MM.1S (cell line): ENCODE measurements at regions not wholly inside any gene's neighbourhood (a gene's known extent, or its start where the extent isn't known, plus 50 kb on each side); places are given as distances from the start of the nearest gene placed in this dataset.
"Not testable (repeated sequence)": the region's sequence is repeated elsewhere in the genome, so short reads cannot be mapped to it uniquely, and the experiment has no call there.

Experiments used
- DNase-seq: peaks from one replicate; pipeline ENCODE4 v3.0.0-alpha.2; 2015
- H2AFZ ChIP-seq: fragments of 300-600 bp; sonication (generic); 2 replicates; pipeline ENCODE4 v1.6.0; 2016; ENCODE audit warnings: antibody characterized with exemption, low read length
- H3F3A ChIP-seq: fragments of 300-600 bp; sonication (generic); 2 replicates; pipeline ENCODE4 v1.6.1; 2016; ENCODE audit warnings: mild to moderate bottlenecking, antibody characterized with exemption, low read length, moderate library complexity, mixed read lengths; ENCODE audit not compliant: insufficient read depth
- H3K27ac ChIP-seq: fragments of 300-600 bp; sonication (generic); 2 replicates; pipeline ENCODE4 v1.5.1; 2016; ENCODE audit warnings: mild to moderate bottlenecking, low read length
- H3K27me3 ChIP-seq: fragments of 300-600 bp; sonication (generic); replicated peaks from 2 replicates; pipeline ENCODE4 v1.6.0; 2016; ENCODE audit warnings: low read length; ENCODE audit not compliant: insufficient read depth
- H3K36me3 ChIP-seq: fragments of 300-600 bp; sonication (generic); replicated peaks from 2 replicates; pipeline ENCODE4 v1.6.1; 2016; ENCODE audit warnings: mild to moderate bottlenecking, low read length, mixed read lengths; ENCODE audit not compliant: insufficient read depth
- H3K4me1 ChIP-seq: fragments of 300-600 bp; sonication (generic); 2 replicates; pipeline ENCODE4 v1.6.1; 2016; ENCODE audit warnings: low read length, mixed read lengths
- H3K4me2 ChIP-seq: fragments of 300-600 bp; sonication (generic); 2 replicates; pipeline ENCODE4 v1.6.0; 2016; ENCODE audit warnings: low read depth, low read length
- H3K4me3 ChIP-seq: fragments of 300-600 bp; sonication (generic); 2 replicates; pipeline ENCODE4 v1.5.1; 2016; ENCODE audit warnings: low read length, mixed read lengths
- H3K79me2 ChIP-seq: fragments of 300-600 bp; sonication (generic); 2 replicates; pipeline ENCODE4 v1.6.1; 2016; ENCODE audit warnings: mixed run types, low read length, mixed read lengths
- H3K9ac ChIP-seq: fragments of 300-600 bp; sonication (generic); 2 replicates; pipeline ENCODE4 v1.6.1; 2016; ENCODE audit warnings: low read length, mixed read lengths
- H3K9me2 ChIP-seq: fragments of 300-600 bp; sonication (generic); replicated peaks from 2 replicates; pipeline ENCODE4 v1.6.1; 2016; ENCODE audit warnings: mild to moderate bottlenecking, low read length, mixed read lengths; ENCODE audit not compliant: insufficient read depth
- H3K9me3 ChIP-seq: fragments of 300-600 bp; sonication (generic); replicated peaks from 2 replicates; pipeline ENCODE4 v1.6.1; 2016; ENCODE audit warnings: mild to moderate bottlenecking, low read length, mixed read lengths; ENCODE audit not compliant: insufficient read depth
- H4K20me1 ChIP-seq: fragments of 300-600 bp; sonication (generic); 2 replicates; pipeline ENCODE4 v1.6.1; 2016; ENCODE audit warnings: mild to moderate bottlenecking, low read length, moderate library complexity, mixed read lengths; ENCODE audit not compliant: insufficient read depth
- CTCF ChIP-seq: fragments of 300-600 bp; sonication (generic); IDR thresholded peaks from 2 replicates; pipeline ENCODE4 v1.5.1; 2016; ENCODE audit warnings: antibody characterized with exemption, low read length, mixed read lengths
- EZH2 ChIP-seq: fragments of 300-600 bp; sonication (generic); optimal IDR thresholded peaks from 2 replicates; pipeline ENCODE3; 2017; ENCODE audit warnings: low read depth, mild to moderate bottlenecking, antibody characterized with exemption, low read length, mixed read lengths
- EZH2phosphoT487 ChIP-seq: fragments of 300-600 bp; sonication (generic); IDR thresholded peaks from 2 replicates; pipeline ENCODE4 v1.6.1; 2018; ENCODE audit warnings: antibody characterized with exemption, low read length

GRCh38 chr10:33082373-33082895 is 124.4 kb upstream of the ITGB1 start:
- H3K4me3 ChIP-seq = no peak overlapping the region
- H4K20me1 ChIP-seq = no peaks in the 10 kb centered on the region
- H2AFZ ChIP-seq = no peak overlapping the region
- no peaks in the 10 kb centered on the region for H3K9me3 ChIP-seq
- no peak overlapping the region for H3K9ac ChIP-seq
- no peaks in the 10 kb centered on the region for H3K36me3 ChIP-seq
- H3K4me2 ChIP-seq = no peak overlapping the region
- H3K27me3 ChIP-seq = no peaks in the 10 kb centered on the region
- H3K79me2 ChIP-seq = no peaks in the 10 kb centered on the region
- no peaks in the 10 kb centered on the region for H3K4me1 ChIP-seq
- H3K9me2 ChIP-seq = no peaks in the 10 kb centered on the region
- H3F3A ChIP-seq = no peaks in the 10 kb centered on the region
- TF ChIP-seq EZH2 = no peak
- TF ChIP-seq CTCF = no peak
- TF ChIP-seq EZH2phosphoT487 = no peak
- DNase-seq = no peak
- H3K27ac ChIP-seq = no peak overlapping the region

- H3K9me2 ChIP-seq, H2AFZ ChIP-seq, DNase-seq, H4K20me1 ChIP-seq, H3F3A ChIP-seq, H3K4me3 ChIP-seq, H3K27ac ChIP-seq, H3K27me3 ChIP-seq, H3K9me3 ChIP-seq, H3K4me2 ChIP-seq, H3K79me2 ChIP-seq, H3K36me3 ChIP-seq, H3K9ac ChIP-seq, H3K4me1 ChIP-seq: not testable (repeated sequence)
Measured at GRCh38 chr10:33080467-33080866, 122.4 kb upstream of the ITGB1 start.

DNA sequence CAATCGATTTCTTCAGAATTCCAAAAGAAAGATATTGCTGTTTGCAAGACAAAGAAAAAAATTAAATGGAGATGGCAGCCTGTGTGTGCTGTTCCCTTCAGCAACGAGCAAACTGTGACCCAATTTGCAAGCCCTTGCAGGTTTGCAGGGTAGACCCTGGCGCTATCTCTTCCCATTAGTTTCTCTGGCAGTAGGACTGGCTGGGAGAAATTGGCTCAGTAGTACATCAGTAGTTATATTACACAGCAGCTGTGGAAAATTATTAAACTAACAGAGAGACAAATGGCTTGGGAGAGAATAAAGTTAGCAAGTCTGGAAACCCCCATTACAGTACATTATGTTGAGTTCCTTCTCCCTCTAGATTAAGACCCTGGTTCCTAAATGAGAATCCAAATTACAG is 116.4 kb upstream of the ITGB1 start:
- Histone ChIP-seq H3K27ac (no peak overlapping the region), H3K27me3 (no peaks in the 10 kb centered on the region), H3K4me2 (no peak overlapping the region), H3K79me2 (no peaks in the 10 kb centered on the region), H3K36me3 (no peaks in the 10 kb centered on the region), H3K4me3 (no peak overlapping the region), H3F3A (no peaks in the 10 kb centered on the region), H2AFZ (no peak overlapping the region), H3K9me3 (no peaks in the 10 kb centered on the region), H4K20me1 (no peaks in the 10 kb centered on the region), H3K4me1 (no peaks in the 10 kb centered on the region), H3K9me2 (no peaks in the 10 kb centered on the region), H3K9ac (no peak overlapping the region)
- TF ChIP-seq EZH2 (no peak), CTCF (no peak), EZH2phosphoT487 (no peak)
- DNase-seq = no peak

DNA sequence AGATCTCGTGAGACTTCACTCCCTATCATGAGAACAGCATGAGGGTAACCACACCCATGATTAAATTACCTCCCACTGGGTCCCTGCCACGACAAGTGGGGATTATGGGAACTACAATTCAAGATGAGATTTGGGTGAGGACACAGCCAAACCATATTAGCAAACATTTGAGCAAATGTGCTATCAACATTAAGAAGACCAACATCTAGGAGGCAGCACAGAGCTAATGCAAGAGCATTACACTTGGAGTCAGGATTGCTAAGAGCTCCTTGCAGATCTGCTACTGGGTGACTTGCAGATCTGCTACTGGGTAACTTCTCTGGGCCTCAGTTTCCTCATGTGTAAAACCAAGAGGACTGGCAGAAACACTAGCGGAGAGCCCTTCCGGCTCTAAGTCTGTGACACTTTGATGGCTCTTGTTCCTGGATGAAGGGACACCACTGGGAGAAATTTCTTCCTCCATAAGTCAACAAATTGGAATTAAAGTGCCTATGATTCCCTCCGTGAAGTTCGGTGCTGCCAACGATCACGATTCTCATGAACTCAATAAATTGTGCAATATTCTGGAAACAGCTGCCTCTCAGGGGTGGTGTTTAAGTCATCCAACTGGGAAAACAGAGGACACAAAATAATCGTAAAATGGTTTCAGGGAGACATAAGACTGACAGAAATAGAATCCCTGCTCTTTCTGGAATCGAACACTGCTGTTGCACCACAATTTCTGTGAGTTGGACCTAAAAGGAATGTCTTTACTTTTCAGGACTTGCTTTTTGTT is 115.8 kb upstream of the ITGB1 start:
- Histone ChIP-seq H4K20me1 (no peaks in the 10 kb centered on the region), H3K79me2 (no peaks in the 10 kb centered on the region), H2AFZ (no peak overlapping the region), H3K27ac (no peak overlapping the region), H3K36me3 (no peaks in the 10 kb centered on the region), H3K9me3 (no peaks in the 10 kb centered on the region), H3K4me3 (no peak overlapping the region), H3K9me2 (no peaks in the 10 kb centered on the region), H3K27me3 (no peaks in the 10 kb centered on the region), H3K4me2 (no peak overlapping the region), H3F3A (no peaks in the 10 kb centered on the region), H3K9ac (no peak overlapping the region), H3K4me1 (no peaks in the 10 kb centered on the region)
- no peak for DNase-seq
- no peak for TF ChIP-seq CTCF
- no peak for TF ChIP-seq EZH2
- TF ChIP-seq EZH2phosphoT487 = no peak
